ENCODE measurements at regions not wholly inside any gene's neighbourhood (a gene's known extent, or its start where the extent isn't known, plus 50 kb on each side); places are given as distances from the start of the nearest gene placed in this dataset.

DNA sequence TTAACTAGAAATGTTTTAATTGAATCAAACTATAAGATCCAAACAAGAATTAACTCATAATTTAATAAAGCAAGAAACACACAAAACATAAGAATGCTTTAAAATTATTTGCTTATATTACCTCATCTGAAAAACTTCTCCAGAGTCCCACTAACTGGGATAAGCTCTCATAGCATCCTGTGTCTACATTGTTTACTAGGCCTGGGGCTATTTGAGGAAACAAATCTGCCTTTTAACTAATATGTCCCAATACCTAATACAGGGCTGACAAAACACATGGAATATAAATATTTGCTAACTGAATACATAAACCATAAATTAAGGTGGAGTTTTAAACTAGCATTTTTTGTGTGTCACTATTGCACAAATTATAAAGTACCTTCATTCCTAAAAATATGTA, 1399.8 kb upstream of the SLC10A2 start:
- TF ChIP-seq, protein P1, sequence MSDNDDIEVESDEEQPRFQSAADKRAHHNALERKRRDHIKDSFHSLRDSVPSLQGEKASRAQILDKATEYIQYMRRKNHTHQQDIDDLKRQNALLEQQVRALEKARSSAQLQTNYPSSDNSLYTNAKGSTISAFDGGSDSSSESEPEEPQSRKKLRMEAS (IDR thresholded peaks at IDR 0.05), result no peak
- TF ChIP-seq CBX5 (IDR thresholded peaks at IDR 0.05; ENCODE audit: low read depth, low read length), result no peak
